GM13977 (cell line): ENCODE measurements at regions not wholly inside any gene's neighbourhood (a gene's known extent, or its start where the extent isn't known, plus 50 kb on each side); places are given as distances from the start of the nearest gene placed in this dataset.

ENCODE experiments used
- DNase-seq: peaks from one replicate; pipeline ENCODE4 v3.0.0; 2012; ENCODE audit warnings: low spot score
- CTCF ChIP-seq: IDR thresholded peaks from 2 replicates; pipeline ENCODE4 v1.5.1; 2012; ENCODE audit warnings: mild to moderate bottlenecking, control low read depth; ENCODE audit not compliant: insufficient read depth; ENCODE audit errors: extremely low read depth, missing control alignments
- in situ Hi-C: fragments of 300-500 bp; cut with MboI; formaldehyde crosslinking; loops from one replicate; pipeline ENCODE4 v1.12.0; 2022; ENCODE audit warnings: low sequenced_read_pairs, low pct_unique_long_range_greater_than_20kb, mixed read lengths, inconsistent platforms; ENCODE audit not compliant: unreplicated experiment

GRCh38 chr9:97781902-97782301, 71.1 kb upstream of the FOXE1 start:
- in situ Hi-C loops: no loop called here
- no peak for TF ChIP-seq CTCF
- no peak for DNase-seq

GRCh38 chr9:97786341-97786740, 66.7 kb upstream of the FOXE1 start:
- TF ChIP-seq CTCF: no peak
- no peak for DNase-seq
- in situ Hi-C loops: no loop called here

DNA sequence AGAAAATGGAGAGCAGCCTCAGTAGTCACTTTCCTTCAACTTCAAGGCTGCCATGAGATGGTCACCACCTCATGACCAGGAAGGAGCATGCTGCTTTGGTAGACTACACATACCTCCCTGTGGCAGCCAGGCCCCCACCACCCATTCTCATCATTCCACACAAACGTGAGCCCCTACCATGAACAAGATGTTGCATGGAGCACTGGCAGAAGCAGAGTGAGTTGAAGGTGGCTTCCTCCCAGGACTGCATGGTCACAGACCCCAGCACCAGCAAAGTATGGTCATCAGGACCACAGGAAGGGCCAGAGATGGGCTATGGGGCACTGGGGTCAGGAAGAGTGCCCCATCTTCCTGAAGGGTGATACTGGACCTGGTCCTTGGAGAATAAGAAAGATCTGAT, 65.5 kb upstream of the FOXE1 start:
- in situ Hi-C loops: no loop called here
- DNase-seq: no peak
- no peak for TF ChIP-seq CTCF

- no peak for DNase-seq
- TF ChIP-seq CTCF: no peak
- in situ Hi-C loops: no loop called here
Measured at GRCh38 chr9:97788763-97789663, 64.0 kb upstream of the FOXE1 start.

- in situ Hi-C loops: no loop called here
- no peak for DNase-seq
- no peak for TF ChIP-seq CTCF
Measured at GRCh38 chr9:97790542-97790941, 62.5 kb upstream of the FOXE1 start.

DNA sequence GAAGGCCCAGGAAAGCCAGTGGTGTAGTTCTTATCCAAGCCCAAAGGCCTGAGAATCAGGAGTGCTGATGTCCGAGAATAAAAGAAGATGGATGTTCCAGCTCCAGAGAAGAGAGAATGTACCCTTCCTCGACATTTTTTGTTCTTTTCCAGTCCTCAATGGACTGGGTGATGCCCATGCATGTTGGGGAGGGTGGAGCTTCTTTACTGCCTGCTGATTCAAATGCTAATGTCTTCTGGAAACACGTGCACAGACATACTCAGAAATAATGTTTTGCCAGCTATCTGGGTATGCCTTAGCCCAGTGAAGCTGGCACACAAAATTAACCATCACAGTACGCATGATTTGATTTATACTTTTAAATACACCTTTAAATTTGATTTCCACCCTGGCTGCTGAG, 61.5 kb upstream of the FOXE1 start:
- in situ Hi-C loops: no loop called here
- DNase-seq: no peak
- no peak for TF ChIP-seq CTCF
